Nucleus accumbens (tissue), 56 donors: ENCODE measurements at regions not wholly inside any gene's neighbourhood (a gene's known extent, or its start where the extent isn't known, plus 50 kb on each side); places are given as distances from the start of the nearest gene placed in this dataset.

Experiments used
- DNase-seq, 56 donors: peaks; one replicate each; lab custom pipeline; 2025; lab: John Stamatoyannopoulos, UW

GRCh38 chr10:33534416-33534815, 199.9 kb upstream of the NRP1 start:
- DNase-seq = no peak

GRCh38 chr10:33533612-33534011, 199.1 kb upstream of the NRP1 start:
- DNase-seq = no peak

- no peak for DNase-seq
These were observed 198.4 kb upstream of the NRP1 start for GRCh38 chr10:33532901-33533300.

- DNase-seq = no peak
These were observed 194.8 kb upstream of the NRP1 start for GRCh38 chr10:33529234-33529633.

GRCh38 chr10:33524966-33525365, 190.5 kb upstream of the NRP1 start:
- no peak for DNase-seq

GRCh38 chr10:33524041-33524440, 189.6 kb upstream of the NRP1 start:
- DNase-seq = no peak

- DNase-seq = no peak
These were observed 188.8 kb upstream of the NRP1 start for GRCh38 chr10:33523236-33523792.

- no peak for DNase-seq
These were observed 187.4 kb upstream of the NRP1 start for GRCh38 chr10:33521904-33522303.

- DNase-seq = no peak
These were observed 186.6 kb upstream of the NRP1 start for GRCh38 chr10:33521062-33521461.

- no peak for DNase-seq
These were observed 185.8 kb upstream of the NRP1 start for GRCh38 chr10:33520223-33520622.

GRCh38 chr10:33519130-33519860, 184.8 kb upstream of the NRP1 start:
- no peak for DNase-seq

- no peak for DNase-seq
These were observed 175.7 kb upstream of the NRP1 start for GRCh38 chr10:33510206-33510605.

- DNase-seq = peak in 3 of 56 donors; percentile 1 to 29 (median 3)
These were observed 174.9 kb upstream of the NRP1 start for GRCh38 chr10:33509231-33509831.

GRCh38 chr10:33507662-33508425, 173.4 kb upstream of the NRP1 start:
- no peak for DNase-seq

- DNase-seq = no peak
These were observed 172.6 kb upstream of the NRP1 start for GRCh38 chr10:33506838-33507661.

GRCh38 chr10:33506391-33506790, 171.9 kb upstream of the NRP1 start:
- DNase-seq = no peak

- DNase-seq = no peak
These were observed 166.7 kb upstream of the NRP1 start for GRCh38 chr10:33501161-33501560.

- no peak for DNase-seq
These were observed 164.0 kb upstream of the NRP1 start for GRCh38 chr10:33498391-33498891.

GRCh38 chr10:33497338-33497737, 162.9 kb upstream of the NRP1 start:
- DNase-seq = no peak

GRCh38 chr10:33496096-33496495, 161.6 kb upstream of the NRP1 start:
- DNase-seq = no peak
